Transverse colon (tissue), 4 donors: ENCODE measurements at regions not wholly inside any gene's neighbourhood (a gene's known extent, or its start where the extent isn't known, plus 50 kb on each side); places are given as distances from the start of the nearest gene placed in this dataset.

Source experiments
- DNase-seq: peaks from one replicate; pipeline ENCODE4 v3.0.0-alpha.2; 2019
- H3K27ac ChIP-seq, 4 donors: fragments of 200-600 bp; sonication (generic); 2 replicates each; pipeline ENCODE4 v1.5.1; 2016 to 2018; ENCODE audit warnings: inconsistent platforms in 4 of 4
- H3K27me3 ChIP-seq: fragments of 200-600 bp; sonication (generic); 2 replicates; pipeline ENCODE4 v1.5.1; 2017; ENCODE audit warnings: inconsistent platforms
- H3K36me3 ChIP-seq, 4 donors: fragments of 200-600 bp; sonication (generic); 2 replicates each; pipeline ENCODE4 v1.5.1; 2017 to 2019; ENCODE audit warnings: inconsistent platforms in 4 of 4
- H3K4me1 ChIP-seq, 4 donors: fragments of 200-600 bp; sonication (generic); 2 replicates each; pipeline ENCODE4 v1.5.1; 2017 to 2020; ENCODE audit warnings: inconsistent platforms in 4 of 4
- H3K4me3 ChIP-seq, 4 donors: fragments of 200-600 bp; sonication (generic); 1 replicate in 1 of 4; 2 replicates in 3 of 4; pipeline versions ENCODE4 v1.5.1 to v1.6.1; 2017 to 2019; ENCODE audit warnings: inconsistent platforms in 4 of 4
- H3K9me3 ChIP-seq, 2 donors: fragments of 200-600 bp; sonication (generic); 2 replicates each; pipeline ENCODE4 v1.5.1; 2017 to 2019; ENCODE audit warnings: inconsistent platforms in 2 of 2
- EP300 ChIP-seq: sonication (generic); formaldehyde crosslinking; IDR thresholded peaks from one replicate; pipeline ENCODE4 v1.6.1; 2017; ENCODE audit warnings: antibody characterized with exemption, low read depth
- POLR2A ChIP-seq: fragments of 450-650 bp; IDR thresholded peaks from one replicate; pipeline ENCODE4 v1.6.1; 2016; ENCODE audit warnings: antibody characterized with exemption, mild to moderate bottlenecking, moderate library complexity
- POLR2AphosphoS5 ChIP-seq, 3 donors: sonication (generic); formaldehyde crosslinking; IDR thresholded peaks; one replicate each; pipeline ENCODE4 v1.6.1; 2016; ENCODE audit warnings: antibody characterized with exemption in 3 of 3
- WGBS, 2 donors: methylation state at CpG; one replicate each; pipeline ENCODE4 v1.1.5; 2018; ENCODE audit warnings: low coverage in 1 of 2; 5-methylcytosine and 5-hydroxymethylcytosine counted together
- in situ Hi-C, 4 donors: fragments of 200-750 bp; cut with MboI; loops; one replicate each; pipeline versions ENCODE4 v1.15.0 to v1.15.1; 2017; ENCODE audit warnings: low sequenced_read_pairs in 3 of 4, low pct_ligation_motif_present in 1 of 4, low pct_unique_long_range_greater_than_20kb in 1 of 4
- intact Hi-C: fragments of 100-400 bp; cut with DNase I; formaldehyde crosslinking; loops from one replicate; pipeline ENCODE4 v1.15.1; 2023; ENCODE audit warnings: low total_unique reads
- TF ChIP-seq, protein P1 (sequence below), 5 experiments: fragments of 200-600 bp in 3 of 5; fragments of 450-650 bp in 2 of 5; sonication (generic) in 3 of 5; IDR thresholded peaks; 1 replicate in 2 of 5; 2 replicates in 3 of 5; pipeline ENCODE4 v1.5.1; 2016 to 2017; ENCODE audit warnings: antibody characterized with exemption in 5 of 5, inconsistent platforms in 3 of 5, mild to moderate bottlenecking in 2 of 5, moderate library complexity in 1 of 5

DNA sequence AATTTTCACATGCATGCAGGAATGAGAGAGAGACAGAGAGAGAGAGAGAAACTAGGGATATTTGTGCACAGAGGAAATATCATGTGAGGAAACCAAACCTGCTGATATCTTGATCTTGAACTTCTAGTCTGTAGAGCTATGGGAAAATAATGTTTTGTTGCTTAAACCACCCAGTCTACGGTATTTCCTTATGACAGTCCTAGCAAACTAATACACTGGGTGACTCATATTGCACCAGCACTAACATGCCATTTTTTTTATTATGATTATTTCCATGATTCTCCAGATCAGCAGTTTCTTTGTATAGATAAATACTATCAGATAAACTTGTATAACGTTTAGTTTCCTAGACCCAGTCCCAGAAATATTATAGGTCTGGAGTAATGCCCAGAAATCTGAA lies 1259.0 kb downstream of the ZPLD1 start:
- DNase-seq = no peak
- no peak overlapping the region for H3K4me3 ChIP-seq
- no peak overlapping the region for H3K27ac ChIP-seq
- no peaks in the 10 kb centered on the region for H3K9me3 ChIP-seq
- no peaks in the 10 kb centered on the region for H3K4me1 ChIP-seq
- WGBS, 2 donors = 41 to 59% methylated on average over 2 of the region's 2 CpGs
- no peaks in the 10 kb centered on the region for H3K27me3 ChIP-seq
- H3K36me3 ChIP-seq = no peaks in the 10 kb centered on the region
- intact Hi-C loops (no loop called here), in situ Hi-C loops (no loop called here)
- TF ChIP-seq POLR2AphosphoS5 (IDR thresholded peaks at IDR 0.05) (no peak), EP300 (no peak)

DNA sequence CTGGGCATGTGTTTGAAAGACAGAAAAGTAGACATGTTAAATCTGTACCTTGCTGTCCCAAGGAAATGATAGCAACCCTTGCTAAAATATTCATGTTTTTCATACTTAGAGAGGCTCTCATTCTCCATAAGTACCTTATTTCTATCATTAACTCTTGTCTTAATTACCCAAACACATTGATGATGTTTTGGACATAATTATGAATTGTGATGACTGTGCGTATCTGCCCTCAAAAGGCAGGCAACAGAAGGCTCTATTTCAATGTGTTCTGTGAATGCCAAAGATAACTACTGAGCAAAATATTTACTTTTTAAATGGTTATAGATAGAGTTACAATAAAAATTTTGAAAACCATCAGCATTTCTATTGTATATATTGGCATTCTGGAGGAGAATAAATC lies 1263.8 kb downstream of the ZPLD1 start:
- no peak overlapping the region for H3K4me3 ChIP-seq
- no peaks in the 10 kb centered on the region for H3K27me3 ChIP-seq
- H3K9me3 ChIP-seq = no peaks in the 10 kb centered on the region
- no peaks in the 10 kb centered on the region for H3K36me3 ChIP-seq
- in situ Hi-C loops (no loop called here), intact Hi-C loops (no loop called here)
- no peak for TF ChIP-seq POLR2A
- TF ChIP-seq, protein P1, sequence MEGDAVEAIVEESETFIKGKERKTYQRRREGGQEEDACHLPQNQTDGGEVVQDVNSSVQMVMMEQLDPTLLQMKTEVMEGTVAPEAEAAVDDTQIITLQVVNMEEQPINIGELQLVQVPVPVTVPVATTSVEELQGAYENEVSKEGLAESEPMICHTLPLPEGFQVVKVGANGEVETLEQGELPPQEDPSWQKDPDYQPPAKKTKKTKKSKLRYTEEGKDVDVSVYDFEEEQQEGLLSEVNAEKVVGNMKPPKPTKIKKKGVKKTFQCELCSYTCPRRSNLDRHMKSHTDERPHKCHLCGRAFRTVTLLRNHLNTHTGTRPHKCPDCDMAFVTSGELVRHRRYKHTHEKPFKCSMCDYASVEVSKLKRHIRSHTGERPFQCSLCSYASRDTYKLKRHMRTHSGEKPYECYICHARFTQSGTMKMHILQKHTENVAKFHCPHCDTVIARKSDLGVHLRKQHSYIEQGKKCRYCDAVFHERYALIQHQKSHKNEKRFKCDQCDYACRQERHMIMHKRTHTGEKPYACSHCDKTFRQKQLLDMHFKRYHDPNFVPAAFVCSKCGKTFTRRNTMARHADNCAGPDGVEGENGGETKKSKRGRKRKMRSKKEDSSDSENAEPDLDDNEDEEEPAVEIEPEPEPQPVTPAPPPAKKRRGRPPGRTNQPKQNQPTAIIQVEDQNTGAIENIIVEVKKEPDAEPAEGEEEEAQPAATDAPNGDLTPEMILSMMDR (IDR thresholded peaks at IDR 0.05) = no peak
- no peak for TF ChIP-seq POLR2AphosphoS5 (IDR thresholded peaks at IDR 0.05)
- TF ChIP-seq EP300 = no peak
- no peak for DNase-seq
- WGBS, 2 donors = 72 to 86% methylated on average over 1 of the region's 1 CpG
- no peak overlapping the region for H3K27ac ChIP-seq
- H3K4me1 ChIP-seq = no peaks in the 10 kb centered on the region

DNA sequence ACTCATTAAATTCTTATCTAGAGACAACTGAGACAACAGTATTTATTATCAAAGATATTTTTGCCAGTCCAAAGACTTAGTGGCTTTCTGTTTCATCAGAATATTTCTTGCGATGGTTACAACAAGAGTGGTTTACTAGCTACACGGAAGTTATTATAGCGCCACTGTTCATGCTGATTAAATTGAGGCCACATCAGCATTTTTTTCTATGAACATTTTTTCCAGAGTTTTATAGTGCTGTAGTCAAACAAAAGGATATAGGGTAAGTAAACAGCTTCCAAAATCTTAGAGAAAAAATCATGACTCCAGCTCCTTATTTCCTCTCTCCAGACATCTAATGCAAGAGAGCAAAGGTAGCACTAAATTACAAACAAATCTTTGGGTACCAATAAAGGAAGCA lies 1264.4 kb downstream of the ZPLD1 start:
- WGBS, 2 donors = 35 to 70% methylated on average over 3 of the region's 3 CpGs
- in situ Hi-C loops = no loop called here
- Histone ChIP-seq H3K27me3 (no peaks in the 10 kb centered on the region), H3K4me1 (no peaks in the 10 kb centered on the region), H3K9me3 (no peaks in the 10 kb centered on the region), H3K4me3 (no peak overlapping the region), H3K27ac (no peak overlapping the region), H3K36me3 (no peaks in the 10 kb centered on the region)
- TF ChIP-seq EP300 (no peak), POLR2AphosphoS5 (IDR thresholded peaks at IDR 0.05) (no peak), POLR2A (no peak)
- TF ChIP-seq, protein P1 (IDR thresholded peaks at IDR 0.05) = no peak
- no peak for DNase-seq
- intact Hi-C loops = no loop called here

DNA sequence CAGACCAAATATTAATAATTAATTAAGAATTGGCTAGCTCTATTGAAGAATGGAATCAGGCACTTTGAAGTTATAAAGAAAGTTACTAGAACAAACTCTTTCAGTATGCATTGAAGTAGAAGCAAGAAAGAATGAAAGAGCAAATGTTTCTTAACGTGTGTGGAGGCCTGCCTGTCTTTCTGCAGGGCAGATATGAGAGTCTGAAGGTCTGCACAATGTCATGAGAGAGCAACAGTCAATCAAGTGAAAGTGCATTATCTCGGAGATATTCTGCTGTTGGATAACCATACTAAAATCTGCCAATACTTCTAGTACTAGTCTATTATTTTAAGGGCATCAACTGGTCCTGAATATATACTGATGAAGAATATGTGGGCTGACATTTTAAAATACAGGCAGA lies 1270.8 kb downstream of the ZPLD1 start:
- H3K9me3 ChIP-seq = no peaks in the 10 kb centered on the region
- no peaks in the 10 kb centered on the region for H3K36me3 ChIP-seq
- DNase-seq = no peak
- intact Hi-C loops = no loop called here
- no peak overlapping the region for H3K4me3 ChIP-seq
- no peak overlapping the region for H3K27ac ChIP-seq
- H3K27me3 ChIP-seq = no peaks in the 10 kb centered on the region
- in situ Hi-C loops = no loop called here
- no peak for TF ChIP-seq POLR2A
- TF ChIP-seq POLR2AphosphoS5 (IDR thresholded peaks at IDR 0.05) = no peak
- TF ChIP-seq, protein P1 (IDR thresholded peaks at IDR 0.05) = no peak
- no peak for TF ChIP-seq EP300
- WGBS, 2 donors = 31 to 39% methylated on average over 2 of the region's 2 CpGs
- no peaks in the 10 kb centered on the region for H3K4me1 ChIP-seq

DNA sequence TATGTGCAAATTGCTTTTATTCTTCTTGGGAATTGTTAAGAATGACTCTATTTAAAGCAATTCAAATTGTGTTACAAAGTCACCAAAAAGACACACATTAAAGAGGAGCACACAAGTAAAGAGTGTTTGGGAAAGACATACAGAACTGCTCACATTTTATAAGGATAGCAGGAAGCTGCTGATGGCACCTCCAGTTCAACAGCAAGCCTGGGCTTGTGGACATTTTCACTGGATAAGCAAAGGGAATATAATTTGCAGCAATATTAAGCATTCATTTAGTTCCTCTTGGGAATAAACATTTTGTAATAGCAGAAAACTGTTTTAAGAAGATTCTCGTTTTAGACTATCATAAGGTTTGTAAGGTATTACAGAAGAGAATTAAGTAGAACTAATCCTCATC lies 1271.9 kb downstream of the ZPLD1 start:
- 46 to 56% methylated on average over 1 of the region's 1 CpG for WGBS, 2 donors
- intact Hi-C loops (no loop called here), in situ Hi-C loops (no loop called here)
- TF ChIP-seq EP300 (no peak), POLR2AphosphoS5 (IDR thresholded peaks at IDR 0.05) (no peak), POLR2A (no peak)
- TF ChIP-seq, protein P1 (IDR thresholded peaks at IDR 0.05) = no peak
- no peak for DNase-seq
- Histone ChIP-seq H3K36me3 (no peaks in the 10 kb centered on the region), H3K4me1 (no peaks in the 10 kb centered on the region), H3K27ac (no peak overlapping the region), H3K27me3 (no peaks in the 10 kb centered on the region), H3K4me3 (no peak overlapping the region), H3K9me3 (no peaks in the 10 kb centered on the region)
